ENCODE measurements at regions not wholly inside any gene's neighbourhood (a gene's known extent, or its start where the extent isn't known, plus 50 kb on each side); places are given as distances from the start of the nearest gene placed in this dataset.

GRCh38 chr3:107973152-107973551, 117.7 kb downstream of the CD47 start:
- intact Hi-C loops (cut with DNase I; ENCODE audit: low total_unique reads), result no loop called here
- TF ChIP-seq EP300 (IDR thresholded peaks at IDR 0.05; ENCODE audit: low read depth), result no peak
- TF ChIP-seq POLR2AphosphoS5 (IDR thresholded peaks at IDR 0.05), result no peak
- no peak for TF ChIP-seq POLR2A (IDR thresholded peaks at IDR 0.05)
- TF ChIP-seq, protein P1, sequence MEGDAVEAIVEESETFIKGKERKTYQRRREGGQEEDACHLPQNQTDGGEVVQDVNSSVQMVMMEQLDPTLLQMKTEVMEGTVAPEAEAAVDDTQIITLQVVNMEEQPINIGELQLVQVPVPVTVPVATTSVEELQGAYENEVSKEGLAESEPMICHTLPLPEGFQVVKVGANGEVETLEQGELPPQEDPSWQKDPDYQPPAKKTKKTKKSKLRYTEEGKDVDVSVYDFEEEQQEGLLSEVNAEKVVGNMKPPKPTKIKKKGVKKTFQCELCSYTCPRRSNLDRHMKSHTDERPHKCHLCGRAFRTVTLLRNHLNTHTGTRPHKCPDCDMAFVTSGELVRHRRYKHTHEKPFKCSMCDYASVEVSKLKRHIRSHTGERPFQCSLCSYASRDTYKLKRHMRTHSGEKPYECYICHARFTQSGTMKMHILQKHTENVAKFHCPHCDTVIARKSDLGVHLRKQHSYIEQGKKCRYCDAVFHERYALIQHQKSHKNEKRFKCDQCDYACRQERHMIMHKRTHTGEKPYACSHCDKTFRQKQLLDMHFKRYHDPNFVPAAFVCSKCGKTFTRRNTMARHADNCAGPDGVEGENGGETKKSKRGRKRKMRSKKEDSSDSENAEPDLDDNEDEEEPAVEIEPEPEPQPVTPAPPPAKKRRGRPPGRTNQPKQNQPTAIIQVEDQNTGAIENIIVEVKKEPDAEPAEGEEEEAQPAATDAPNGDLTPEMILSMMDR (IDR thresholded peaks at IDR 0.05), result no peak
- Histone ChIP-seq H3K27ac (no peak overlapping the region), H3K4me1 (peaks cover 0 to 18% (median 3%) of the 10 kb centered on the region in 4 donors), H3K9me3 (no peaks in the 10 kb centered on the region), H3K36me3 (no peaks in the 10 kb centered on the region), H3K27me3 (no peaks in the 10 kb centered on the region), H3K4me3 (no peak overlapping the region)
- in situ Hi-C loops (cut with MboI; ENCODE audit: low pct_ligation_motif_present in 1 of 4, low pct_unique_long_range_greater_than_20kb in 1 of 4, low sequenced_read_pairs in 3 of 4), result no loop called here
- WGBS, 2 donors (ENCODE audit: low coverage in 1 of 2), result 64 to 85% methylated on average over 2 of the region's 2 CpGs
- DNase-seq, result no peak

DNA sequence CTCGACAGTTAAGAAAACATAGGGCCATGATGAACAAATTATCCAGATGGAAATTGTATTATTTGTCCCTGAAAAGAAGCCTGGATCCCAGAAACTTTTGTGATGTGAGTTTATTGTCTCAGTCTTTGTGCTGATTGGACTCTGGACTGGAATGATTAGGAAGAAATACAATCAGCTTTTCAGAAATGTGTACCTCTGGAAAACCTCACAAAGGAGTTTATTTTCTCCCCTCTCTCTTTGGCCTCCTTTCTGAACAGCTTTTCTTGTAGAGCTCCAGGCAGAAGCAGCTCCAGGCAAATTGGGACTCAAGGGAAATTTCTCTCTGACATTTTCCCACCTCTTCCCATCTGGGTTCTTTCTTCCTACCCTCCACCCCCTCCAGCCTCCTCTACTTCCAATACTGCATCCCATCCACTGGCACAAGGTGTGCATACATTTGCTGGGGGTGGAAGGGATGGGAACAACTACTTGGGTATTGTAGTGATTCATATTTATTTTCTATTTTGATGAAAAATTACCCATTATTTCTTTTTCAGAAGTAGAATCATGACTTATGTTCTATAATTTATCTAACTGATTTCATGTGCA, 119.7 kb downstream of the CD47 start:
- Histone ChIP-seq H3K4me1 (peaks cover 0 to 17% (median 3%) of the 10 kb centered on the region in 4 donors), H3K36me3 (no peaks in the 10 kb centered on the region), H3K27me3 (no peaks in the 10 kb centered on the region), H3K27ac (no peak overlapping the region), H3K4me3 (no peak overlapping the region), H3K9me3 (no peaks in the 10 kb centered on the region)
- in situ Hi-C loops (cut with MboI; ENCODE audit: low pct_ligation_motif_present in 1 of 4, low pct_unique_long_range_greater_than_20kb in 1 of 4, low sequenced_read_pairs in 3 of 4), result no loop called here
- intact Hi-C loops (cut with DNase I; ENCODE audit: low total_unique reads), result no loop called here
- DNase-seq, result no peak
- no peak for TF ChIP-seq POLR2A (IDR thresholded peaks at IDR 0.05)
- TF ChIP-seq POLR2AphosphoS5 (IDR thresholded peaks at IDR 0.05), result no peak
- TF ChIP-seq, protein P1 (IDR thresholded peaks at IDR 0.05), result no peak
- no peak for TF ChIP-seq EP300 (IDR thresholded peaks at IDR 0.05; ENCODE audit: low read depth)
- WGBS, 2 donors (ENCODE audit: low coverage in 1 of 2), result 30 to 69% methylated on average over 1 of the region's 1 CpG

DNA sequence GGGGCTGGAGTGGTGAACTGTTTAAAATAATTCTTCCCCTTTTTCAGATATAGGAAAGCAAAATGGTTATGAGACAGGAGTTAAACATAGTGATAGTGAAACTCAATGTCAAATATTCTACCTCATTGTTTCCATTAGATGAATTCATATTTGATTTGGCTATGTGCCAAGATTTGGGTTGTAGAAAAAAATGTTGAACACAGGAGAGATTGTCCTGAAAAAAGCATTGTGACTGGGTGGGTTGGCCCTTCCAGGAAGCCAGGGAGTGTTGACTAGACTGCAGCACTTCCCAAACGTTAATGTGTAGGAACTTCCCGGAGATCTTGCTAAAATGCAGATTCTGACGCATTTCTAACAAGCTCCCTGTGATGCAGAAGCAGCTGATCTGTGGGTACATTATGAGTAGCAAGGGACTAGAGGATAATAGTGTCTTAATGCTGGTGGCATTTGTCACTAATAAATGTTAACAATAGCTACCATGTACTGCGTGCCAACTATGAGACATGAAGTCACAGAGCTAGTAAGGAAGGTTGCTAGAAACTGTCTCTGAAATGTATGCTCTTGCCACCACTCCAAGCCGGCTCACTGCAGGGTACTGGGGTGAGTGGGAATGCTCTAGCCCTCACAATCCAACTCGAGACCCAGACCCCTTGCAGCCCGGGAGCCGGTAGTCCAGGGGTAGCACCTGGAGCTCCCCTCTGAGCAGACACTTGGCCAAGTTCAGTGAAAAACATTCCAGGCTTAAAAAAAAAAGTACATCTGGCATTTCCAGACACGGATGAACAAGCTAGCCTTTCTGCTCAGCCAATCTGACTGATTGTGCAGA, 120.6 kb downstream of the CD47 start:
- no peak for TF ChIP-seq POLR2AphosphoS5 (IDR thresholded peaks at IDR 0.05)
- no peak for TF ChIP-seq POLR2A (IDR thresholded peaks at IDR 0.05)
- no peak for TF ChIP-seq EP300 (IDR thresholded peaks at IDR 0.05; ENCODE audit: low read depth)
- TF ChIP-seq, protein P1 (IDR thresholded peaks at IDR 0.05), result no peak
- DNase-seq, result no peak
- no peaks in the 10 kb centered on the region for H3K27me3 ChIP-seq
- intact Hi-C loops (cut with DNase I; ENCODE audit: low total_unique reads), result no loop called here
- no peak overlapping the region for H3K27ac ChIP-seq
- WGBS, 2 donors (ENCODE audit: low coverage in 1 of 2), result 22 to 48% methylated on average over 4 to 9 of the region's 9 CpGs
- peaks cover 0 to 17% (median 3%) of the 10 kb centered on the region in 4 donors for H3K4me1 ChIP-seq
- in situ Hi-C loops (cut with MboI; ENCODE audit: low pct_ligation_motif_present in 1 of 4, low pct_unique_long_range_greater_than_20kb in 1 of 4, low sequenced_read_pairs in 3 of 4), result no loop called here
- no peaks in the 10 kb centered on the region for H3K36me3 ChIP-seq
- H3K4me3 ChIP-seq, result no peak overlapping the region
- H3K9me3 ChIP-seq, result no peaks in the 10 kb centered on the region

DNA sequence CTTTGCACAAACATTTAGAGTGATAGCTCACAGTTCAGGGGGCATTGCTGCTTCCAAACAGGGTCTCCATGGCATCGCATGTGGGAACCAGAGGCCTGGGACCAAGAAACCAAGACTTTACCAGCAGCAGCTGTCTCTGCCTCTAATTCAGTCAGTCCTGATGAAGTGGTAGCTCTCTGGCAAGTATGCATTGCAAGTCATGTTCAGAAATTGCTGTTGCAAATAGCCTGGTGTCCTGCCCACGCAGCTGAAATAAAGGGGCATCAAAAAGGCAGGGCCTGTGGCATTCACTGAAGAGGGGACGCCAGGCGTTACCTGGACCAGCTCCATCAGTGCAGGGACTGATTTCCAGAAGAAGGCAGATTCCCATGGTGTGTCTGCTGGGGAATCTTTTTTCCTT, 121.3 kb downstream of the CD47 start:
- H3K4me1 ChIP-seq, result peaks cover 0 to 17% (median 3%) of the 10 kb centered on the region in 4 donors
- H3K27ac ChIP-seq, result no peak overlapping the region
- WGBS, 2 donors (ENCODE audit: low coverage in 1 of 2), result 84% methylated on average over 4 of the region's 4 CpGs; no CpG with 5 or more reads in 1 of the 2 donors
- TF ChIP-seq POLR2A (IDR thresholded peaks at IDR 0.05), result no peak
- no peak for TF ChIP-seq POLR2AphosphoS5 (IDR thresholded peaks at IDR 0.05)
- TF ChIP-seq, protein P1 (IDR thresholded peaks at IDR 0.05), result no peak
- TF ChIP-seq EP300 (IDR thresholded peaks at IDR 0.05; ENCODE audit: low read depth), result no peak
- H3K27me3 ChIP-seq, result no peaks in the 10 kb centered on the region
- intact Hi-C loops (cut with DNase I; ENCODE audit: low total_unique reads) (no loop called here), in situ Hi-C loops (cut with MboI; ENCODE audit: low pct_ligation_motif_present in 1 of 4, low pct_unique_long_range_greater_than_20kb in 1 of 4, low sequenced_read_pairs in 3 of 4) (no loop called here)
- H3K9me3 ChIP-seq, result no peaks in the 10 kb centered on the region
- no peak for DNase-seq
- H3K4me3 ChIP-seq, result no peak overlapping the region
- no peaks in the 10 kb centered on the region for H3K36me3 ChIP-seq

Data from transverse colon (tissue), 4 donors.